NCI-H1092 treated with DMSO at 0.1 percent for 48 hours (cell line): ENCODE measurements at regions not wholly inside any gene's neighbourhood (a gene's known extent, or its start where the extent isn't known, plus 50 kb on each side); places are given as distances from the start of the nearest gene placed in this dataset.
"Not testable (repeated sequence)": the region's sequence is repeated elsewhere in the genome, so short reads cannot be mapped to it uniquely, and the experiment has no call there.

Experiments
- DNase-seq: peaks from one replicate; lab custom pipeline; 2025; lab: John Stamatoyannopoulos, UW

DNA sequence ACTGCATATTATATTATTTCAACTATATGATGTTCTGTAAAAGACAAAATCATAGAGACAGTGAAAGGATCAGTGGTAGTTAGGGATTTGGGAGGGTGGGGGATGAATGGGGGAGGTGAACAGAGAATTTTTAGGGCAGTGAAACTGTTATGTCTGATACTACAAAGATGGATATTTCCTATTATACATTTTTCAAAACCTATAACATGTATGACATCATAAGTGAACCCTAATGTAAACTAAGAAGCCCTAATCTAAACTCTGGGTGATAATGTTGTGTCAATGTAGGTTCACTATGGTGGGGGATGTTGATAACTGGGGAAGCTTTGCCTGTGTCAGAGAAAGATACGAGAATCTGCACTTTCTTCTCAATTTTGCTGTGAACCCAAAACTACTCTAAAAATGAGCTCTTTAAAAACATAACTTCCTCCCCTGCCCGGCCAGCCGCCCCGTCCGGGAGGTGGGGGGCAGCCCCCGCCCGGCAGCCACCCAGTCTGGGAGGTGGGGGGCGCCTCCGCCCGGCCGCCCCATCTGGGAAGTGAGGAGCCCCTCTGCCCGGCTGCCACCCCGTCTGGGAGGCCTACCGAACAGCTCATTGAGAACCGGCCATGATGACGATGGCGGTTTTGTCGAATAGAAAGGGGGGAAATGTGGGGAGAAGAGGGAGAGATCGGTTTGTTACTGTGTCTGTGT lies 234.4 kb downstream of the RPIA start:
- no peak for DNase-seq

DNA sequence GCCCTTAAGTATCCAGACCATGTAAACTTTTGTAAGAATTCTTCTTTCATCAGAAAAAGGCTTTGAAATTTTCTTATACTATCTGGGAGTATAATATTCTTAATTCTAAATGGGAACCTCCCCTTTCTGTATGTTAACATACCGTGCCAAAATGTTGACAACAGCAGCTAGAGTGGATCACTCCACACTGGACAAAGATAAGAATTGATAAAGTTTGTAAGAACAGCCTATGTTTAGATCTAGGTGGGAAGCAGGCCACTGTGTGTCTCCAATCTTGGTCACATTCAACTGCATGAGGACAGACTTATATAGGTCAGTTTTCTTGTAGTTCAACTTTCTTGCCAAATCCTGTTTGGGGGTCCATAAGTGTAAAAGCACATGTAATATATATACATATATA lies 235.7 kb downstream of the RPIA start:
- DNase-seq = no peak

DNA sequence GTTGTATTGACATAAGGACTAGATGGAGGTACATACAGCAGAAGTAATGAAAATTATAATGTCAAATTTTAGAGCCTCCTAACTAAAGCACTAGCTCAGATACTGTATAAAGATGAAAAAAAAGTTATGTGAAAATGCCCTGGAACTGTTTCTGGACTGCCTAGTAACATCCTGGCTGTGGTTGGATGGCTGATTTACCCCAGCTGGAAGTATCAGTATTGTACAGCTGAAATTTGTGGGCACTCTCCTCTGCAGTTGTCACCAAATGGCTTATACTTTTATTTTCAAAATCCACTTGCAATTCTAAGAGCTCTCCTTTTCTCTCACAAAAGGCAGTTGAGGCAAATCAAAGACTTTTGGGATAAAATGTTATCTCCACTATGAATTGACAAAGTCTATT lies 239.2 kb downstream of the RPIA start:
- DNase-seq = no peak

DNA sequence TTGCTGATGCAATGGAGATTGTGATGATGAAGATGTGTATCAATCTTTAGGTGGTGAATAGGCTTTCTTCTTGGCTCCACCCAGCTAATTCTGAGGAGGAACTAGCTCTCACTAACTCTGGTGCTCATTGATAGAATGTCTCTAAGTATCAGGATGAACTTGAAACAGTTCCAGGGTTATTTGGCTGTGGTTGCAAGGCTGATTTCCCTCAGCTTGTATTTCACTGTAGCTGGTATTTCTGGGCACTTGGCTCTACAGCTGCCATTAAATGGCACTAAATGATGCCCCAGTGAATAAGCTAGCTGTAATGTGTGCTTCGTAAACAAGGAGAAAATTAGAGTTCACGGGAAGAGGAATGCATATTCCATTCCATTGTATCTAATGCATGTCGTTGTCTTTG lies 241.2 kb downstream of the RPIA start:
- no peak for DNase-seq

DNA sequence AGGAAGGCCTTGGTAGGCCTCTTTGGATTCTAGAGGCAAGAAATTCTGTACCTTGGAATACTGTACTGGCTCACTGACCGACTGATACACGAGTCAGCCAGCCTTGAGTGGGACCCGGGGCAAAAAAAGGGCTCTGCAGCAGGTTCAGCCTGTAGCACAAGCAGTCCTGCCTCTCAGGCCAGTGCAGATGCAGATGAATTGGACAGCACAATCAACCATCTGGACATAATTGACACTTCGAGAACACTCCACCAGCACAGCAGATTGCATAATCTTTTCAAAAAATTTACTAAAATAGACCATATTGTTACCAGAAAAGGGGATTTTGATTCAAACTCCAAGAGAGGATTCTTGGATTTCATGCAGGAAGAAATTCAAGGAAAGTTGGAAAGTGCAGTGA lies 241.6 kb downstream of the RPIA start:
- no peak for DNase-seq

DNA sequence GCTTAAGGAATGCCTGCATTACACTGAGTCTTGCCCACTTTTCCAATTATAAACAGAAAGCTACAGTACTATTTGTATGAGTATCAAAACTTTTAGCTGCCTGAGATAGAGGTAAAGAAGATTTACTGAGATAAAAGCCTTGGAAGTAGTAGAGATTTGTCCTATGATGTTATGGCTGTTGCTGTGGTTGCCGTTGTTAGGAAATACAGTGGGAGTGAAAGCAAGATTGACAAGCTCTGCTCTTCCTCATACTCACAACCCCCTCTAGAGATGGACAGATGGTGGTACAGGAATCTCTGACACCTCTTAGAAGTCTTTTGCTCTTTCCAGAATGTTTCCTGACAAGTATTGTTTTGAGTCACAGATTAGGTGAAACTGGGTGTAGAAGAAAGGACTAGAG lies 242.5 kb downstream of the RPIA start:
- DNase-seq = no peak

DNA sequence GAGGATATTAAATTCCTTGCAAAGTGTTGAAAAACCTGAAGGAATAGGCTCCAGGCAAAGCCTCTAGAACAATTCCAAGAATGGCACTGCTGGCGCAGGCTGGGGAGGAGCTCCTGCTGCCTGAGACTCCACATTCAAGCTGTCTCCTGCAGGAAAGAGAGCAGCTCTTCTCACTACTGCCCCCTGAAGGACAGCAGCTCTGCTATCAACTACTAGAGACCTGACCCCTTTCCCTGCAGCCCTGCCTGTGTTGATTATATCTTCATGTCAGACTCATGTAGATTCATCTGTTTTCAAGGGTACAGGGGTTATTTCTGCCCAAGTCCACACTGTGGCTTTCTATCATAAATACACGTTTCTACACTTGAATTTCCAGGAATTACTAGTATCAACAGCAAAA lies 249.7 kb downstream of the RPIA start:
- not testable (repeated sequence) for DNase-seq

DNA sequence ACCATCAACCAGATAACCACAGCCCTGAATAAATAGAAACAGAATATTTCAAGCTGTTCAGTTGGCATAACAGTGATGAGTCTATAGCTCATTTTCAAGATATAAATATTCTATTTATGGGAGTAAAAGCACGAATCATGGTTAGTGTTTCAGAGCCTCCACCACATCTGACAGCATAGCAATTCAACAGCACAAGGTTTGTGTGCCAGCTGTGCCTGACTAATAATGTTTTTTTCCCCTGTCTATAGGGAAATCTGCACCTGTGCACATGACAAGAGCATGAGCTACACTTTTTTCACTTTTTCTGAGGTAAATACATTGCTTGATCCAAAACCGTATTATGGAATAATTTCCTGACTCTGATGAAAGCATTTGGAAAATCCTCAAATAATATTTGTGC lies 251.3 kb downstream of the RPIA start:
- DNase-seq = no peak

DNA sequence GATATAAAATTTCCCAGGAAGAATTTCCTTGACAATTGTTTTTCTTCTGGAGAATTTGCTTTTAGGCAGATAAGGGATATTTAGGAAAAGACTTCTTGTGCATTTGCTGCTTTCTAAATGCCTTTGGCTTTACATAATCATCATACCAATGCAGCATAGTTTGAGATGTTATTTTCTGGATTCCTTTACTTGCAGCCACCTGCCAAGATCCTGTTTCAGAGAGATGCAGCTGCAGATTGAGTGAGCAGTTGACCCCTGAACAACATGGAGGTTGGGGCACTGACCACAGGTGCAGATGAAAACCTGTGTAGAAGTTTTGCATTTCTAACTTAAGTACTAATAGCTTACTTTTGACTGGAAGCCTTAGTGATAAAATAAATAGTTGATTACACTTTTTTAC lies 257.9 kb downstream of the RPIA start:
- DNase-seq = no peak

DNA sequence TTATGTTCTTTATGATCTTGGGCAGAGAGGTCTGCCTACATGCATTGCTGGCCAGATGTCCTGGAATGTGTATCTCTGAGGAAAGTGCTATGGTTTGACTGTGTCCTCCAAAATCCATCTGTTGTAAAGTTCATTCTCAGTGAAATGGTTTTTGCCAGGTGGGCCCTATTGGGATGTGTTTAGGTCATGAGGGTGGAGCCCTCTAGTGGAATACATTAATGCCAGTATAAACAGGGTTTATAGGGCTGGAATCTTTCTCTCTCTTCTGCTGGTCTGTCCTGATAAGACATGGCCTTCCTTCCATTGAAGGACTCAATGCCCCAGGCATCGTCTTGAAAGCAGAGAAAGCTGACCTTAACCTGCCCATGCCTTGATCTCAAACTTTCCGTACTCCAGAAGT lies 258.5 kb downstream of the RPIA start:
- DNase-seq = no peak

DNA sequence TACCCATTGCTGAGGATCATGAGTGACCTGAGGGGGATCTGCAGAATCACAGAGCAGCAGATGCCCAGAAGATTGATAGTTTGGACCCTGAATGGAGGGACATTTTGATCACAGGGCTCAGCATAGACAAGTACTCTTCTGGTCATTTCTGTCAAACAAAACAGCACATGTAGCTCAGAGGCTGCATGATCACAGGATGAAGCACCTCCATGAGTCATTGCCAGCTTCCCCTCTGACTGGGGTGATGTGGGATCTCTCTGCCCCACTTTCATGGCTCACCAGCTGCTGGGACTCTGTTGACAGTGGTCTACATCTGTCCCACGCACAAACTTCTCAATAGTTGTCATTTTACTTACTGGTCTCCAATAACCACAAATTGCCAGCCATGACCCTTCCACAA lies 264.1 kb downstream of the RPIA start:
- no peak for DNase-seq

DNA sequence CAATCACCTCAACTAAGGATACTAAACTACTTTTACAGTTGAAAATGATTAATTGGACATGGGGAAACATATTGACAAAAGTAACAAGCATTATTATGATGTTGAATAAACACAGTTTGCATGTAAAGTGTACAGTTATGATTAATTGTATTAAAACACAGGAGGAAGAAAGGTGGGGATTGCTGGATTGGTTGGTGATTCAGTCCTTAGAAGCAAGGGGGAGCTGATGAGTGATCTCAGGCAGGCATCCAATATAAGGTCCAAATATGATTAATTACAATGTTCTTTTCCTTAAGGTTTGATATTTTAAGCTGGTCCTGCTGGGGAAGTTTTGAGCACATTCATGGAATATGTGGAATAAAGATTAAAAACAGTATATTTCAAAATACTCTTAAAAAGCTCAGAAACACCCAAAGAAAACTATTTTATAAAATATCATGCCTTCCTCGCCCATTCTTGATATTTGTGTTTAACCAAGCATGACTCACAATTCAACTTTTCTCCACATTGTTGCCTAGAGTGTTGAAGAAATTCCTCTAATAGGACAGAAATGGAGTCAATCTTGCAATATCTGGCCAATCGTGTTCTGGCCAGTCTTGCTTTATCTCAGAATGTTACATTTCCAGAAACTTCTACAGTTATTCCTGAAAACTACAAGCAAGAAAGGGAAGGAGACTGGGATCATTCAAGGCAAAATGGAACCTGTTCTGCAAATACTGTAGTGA lies 268.2 kb downstream of the RPIA start:
- DNase-seq = no peak

DNA sequence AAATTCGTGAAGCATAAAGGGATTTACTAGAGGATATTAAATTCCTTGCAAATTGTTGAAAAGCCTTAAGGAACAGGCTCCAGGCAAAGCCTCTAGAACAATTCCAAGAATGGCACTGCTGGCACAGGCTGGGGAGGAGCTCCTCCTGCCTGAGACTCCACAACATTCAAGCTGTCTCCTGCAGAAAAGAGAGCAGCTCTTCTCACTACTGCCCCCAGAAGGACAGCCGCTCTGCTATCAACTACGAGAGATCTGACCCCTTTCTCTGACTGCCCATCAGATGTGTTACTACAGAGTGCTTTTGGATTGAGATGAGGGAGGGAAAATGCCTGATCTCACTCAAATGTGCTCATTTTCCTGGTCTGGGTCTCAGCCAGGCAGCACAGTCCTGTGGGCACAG lies 269.9 kb downstream of the RPIA start:
- DNase-seq = not testable (repeated sequence)

DNA sequence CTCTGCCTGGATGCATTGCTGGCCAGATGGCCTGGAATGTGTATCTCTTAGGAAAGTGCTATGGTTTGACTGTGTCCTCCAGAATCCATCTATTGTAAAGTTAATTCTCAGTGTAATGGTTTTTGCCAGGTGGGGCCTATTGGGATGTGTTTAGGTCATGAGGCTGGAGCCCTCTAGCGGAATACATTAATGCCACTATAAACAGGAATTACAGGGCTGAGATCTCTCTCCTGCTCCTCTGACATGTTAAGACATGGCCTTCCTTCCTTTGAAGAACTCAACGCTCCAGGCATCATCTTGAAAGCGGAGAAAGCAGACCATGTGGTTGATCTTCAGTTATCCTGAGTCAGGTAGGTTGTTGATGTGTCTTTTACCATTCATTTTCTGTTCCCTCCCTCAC lies 276.4 kb downstream of the RPIA start:
- DNase-seq = no peak

DNA sequence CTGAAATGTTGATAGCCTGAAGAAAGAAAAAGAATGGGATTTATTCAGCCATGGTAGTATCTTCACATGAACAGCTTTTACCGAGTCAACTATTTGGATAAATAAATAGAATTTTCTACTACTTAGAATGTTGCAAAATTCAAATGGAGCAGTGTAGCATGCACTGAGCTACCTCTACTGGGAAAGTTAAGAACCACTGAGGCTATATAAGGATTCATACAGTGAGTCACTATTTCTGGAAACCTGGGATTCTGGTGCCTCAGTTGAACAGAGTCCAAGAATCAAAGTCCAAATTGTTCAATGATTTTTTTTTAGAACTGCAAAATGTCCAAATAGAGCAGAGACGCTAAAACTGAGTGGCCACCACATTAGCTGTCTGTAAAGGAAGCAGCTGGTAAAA lies 286.5 kb downstream of the RPIA start:
- DNase-seq = not testable (repeated sequence)

DNA sequence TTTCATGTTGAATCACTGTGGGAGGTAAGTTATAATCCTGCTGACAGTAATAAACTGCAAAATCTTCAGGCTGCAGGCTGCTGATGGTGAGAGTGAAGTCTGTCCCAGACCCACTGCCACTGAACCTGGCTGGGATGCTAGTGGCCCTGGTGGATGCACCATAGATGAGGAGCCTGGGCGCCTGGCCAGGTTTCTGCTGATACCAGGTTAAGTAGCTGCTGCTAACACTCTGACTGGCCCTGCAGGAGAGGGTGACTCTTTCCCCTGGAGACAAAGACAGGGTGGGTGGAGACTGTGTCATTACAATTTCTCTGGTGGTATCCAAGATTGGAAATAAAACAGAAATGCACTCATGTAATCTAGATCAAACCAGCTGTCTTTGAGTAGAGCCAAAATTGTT lies 287.0 kb downstream of the RPIA start:
- not testable (repeated sequence) for DNase-seq

DNA sequence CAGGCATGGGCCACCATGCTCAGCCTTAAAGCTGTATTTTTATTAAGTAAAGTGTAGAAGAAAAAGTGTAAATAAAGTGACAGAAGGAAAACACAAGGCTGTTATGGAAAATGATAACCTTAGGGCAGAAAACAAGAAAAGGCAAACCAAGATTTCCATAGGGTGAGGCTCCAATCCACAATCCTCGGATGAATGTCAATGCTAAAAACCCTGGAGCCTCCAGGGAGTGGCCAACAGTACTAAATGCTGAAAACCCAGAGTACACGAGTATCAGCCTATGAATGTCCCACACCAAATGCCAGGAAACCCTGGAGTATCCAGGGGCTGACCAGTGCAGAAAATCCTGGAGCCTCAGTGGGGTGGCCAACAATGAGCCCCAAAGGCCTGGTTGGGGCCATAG lies 292.6 kb downstream of the RPIA start:
- DNase-seq = not testable (repeated sequence)

DNA sequence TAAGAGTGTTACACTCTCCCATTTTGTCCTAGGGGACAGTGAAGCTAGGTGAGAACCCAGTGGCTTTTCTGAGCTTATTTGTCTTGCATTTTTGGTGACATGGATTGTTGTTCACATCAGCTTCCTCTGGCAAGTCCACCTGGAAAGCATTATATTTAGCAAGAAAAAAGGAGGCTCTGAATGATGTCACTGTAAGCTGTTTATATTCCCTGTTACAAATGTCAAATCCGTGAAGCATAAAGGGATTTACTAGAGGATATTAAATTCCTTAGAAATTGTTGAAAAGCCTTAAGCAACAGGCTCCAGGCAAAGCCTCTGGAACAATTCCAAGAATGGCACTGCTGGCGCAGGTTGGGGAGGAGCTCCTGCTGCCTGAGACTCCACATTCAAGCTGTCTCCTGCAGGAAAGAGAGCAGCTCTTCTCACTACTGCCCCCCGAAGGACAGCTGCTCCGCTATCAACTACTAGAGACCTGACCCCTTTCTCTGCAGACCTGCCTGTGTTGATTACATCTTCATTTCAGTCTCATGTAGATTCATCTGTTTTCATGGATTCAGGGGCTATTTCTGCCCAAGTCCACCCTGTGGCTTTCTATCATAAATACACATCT lies 295.4 kb downstream of the RPIA start:
- DNase-seq = not testable (repeated sequence)

DNA sequence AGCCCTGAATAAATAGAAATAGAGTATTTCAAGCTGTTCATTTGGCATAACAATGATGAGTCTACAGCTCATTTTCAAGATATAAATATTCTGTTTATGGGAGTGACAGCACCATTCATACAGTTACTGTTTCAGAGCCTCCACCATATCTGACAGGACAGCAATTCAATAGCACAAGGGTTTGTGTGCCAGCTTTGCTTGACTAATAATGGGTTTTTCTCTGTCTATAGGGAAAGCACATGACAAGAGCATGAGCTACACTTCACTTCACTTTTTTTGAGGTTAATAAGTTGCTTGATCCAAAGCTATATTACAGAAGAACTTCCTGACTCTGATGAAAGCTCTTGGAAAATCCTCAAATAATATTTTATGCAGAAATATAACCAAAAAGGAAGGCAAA lies 297.1 kb downstream of the RPIA start:
- DNase-seq = not testable (repeated sequence)

DNA sequence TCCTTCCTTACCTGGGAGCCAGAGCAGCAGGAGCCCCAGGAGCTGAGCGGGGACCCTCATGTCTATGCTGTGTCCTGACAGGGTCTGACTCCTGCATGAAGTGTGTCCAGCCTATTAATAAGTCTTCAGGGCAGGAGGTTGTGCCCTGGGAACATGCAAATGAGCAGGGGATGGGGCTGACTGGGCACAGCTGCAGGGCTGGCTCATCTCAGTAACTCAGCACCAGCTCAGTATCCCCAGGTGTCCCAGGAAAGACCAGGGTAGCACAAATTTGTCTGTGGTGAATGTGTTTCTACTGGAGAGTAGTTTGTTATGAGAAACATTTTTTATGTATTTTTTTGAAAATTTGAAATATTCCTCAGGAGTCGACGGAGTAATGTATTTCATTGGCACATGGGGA lies 301.3 kb downstream of the RPIA start:
- DNase-seq = not testable (repeated sequence)

DNA sequence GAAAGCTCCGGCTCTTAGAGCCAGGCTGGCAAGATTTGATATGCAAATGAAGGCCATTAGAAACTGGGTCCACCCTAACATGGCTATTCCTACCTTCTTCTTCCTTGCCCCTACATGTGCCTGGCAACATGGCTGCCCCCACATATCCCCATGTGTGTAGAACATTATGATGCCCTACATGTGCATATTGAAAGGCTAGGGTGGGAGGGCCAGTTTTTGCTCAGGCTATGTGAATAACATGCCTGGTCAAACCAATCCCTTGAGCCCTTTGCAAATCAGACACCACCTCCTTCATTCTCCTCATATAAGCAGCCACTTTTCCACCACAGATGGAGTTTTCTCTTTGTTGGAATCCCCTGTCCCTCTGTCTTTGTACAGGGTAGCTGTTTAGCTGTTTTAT lies 303.4 kb downstream of the RPIA start:
- not testable (repeated sequence) for DNase-seq

DNA sequence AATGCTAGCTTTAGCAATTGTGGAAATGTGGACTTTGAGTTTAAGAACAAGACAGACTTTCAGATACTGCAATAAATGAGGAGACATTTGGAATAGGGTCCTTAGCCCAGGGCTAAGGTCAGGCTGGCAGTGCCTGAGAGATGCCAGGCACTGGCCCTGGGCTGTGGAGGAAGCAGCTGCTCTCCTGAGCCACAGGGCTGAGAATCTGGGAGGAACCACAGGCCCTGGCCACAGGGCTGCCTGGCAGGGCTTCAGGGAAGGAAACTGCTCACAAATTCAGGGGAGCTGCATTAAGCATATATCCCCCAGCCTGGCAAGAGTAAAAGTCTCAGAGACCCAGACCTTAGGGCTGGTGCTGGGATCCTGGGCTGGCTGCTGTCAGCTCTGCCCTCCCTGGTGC lies 305.1 kb downstream of the RPIA start:
- not testable (repeated sequence) for DNase-seq

DNA sequence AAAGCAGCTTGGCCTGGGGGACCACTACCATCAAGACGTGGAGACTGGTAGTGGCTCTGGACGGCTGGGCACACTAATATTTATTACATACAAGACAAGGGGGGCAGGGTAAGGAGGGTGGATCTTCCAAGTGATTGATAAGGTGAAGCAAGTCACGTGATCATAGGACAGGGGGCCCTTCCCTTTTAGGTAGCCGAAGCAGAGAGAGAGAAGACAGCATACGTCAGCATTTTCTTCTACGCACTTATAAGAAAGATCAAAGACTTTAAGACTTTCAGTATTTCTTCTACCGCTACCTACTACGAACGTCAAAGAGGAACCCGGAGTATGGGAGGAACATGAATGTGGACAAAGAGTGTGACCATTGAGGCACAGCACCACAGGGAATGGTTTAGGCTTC lies 307.9 kb downstream of the RPIA start:
- DNase-seq = no peak
